GM12875 (cell line): ENCODE measurements at regions not wholly inside any gene's neighbourhood (a gene's known extent, or its start where the extent isn't known, plus 50 kb on each side); places are given as distances from the start of the nearest gene placed in this dataset.

Experiments used
- H3K4me3 ChIP-seq: one replicate; pipeline ENCODE4 v1.5.1; 2011; ENCODE audit warnings: low read depth, low read length, control low read depth
- CTCF ChIP-seq: IDR thresholded peaks from 2 replicates; pipeline ENCODE4 v1.5.1; 2011; ENCODE audit warnings: low read depth, mild to moderate bottlenecking, control low read depth, inconsistent platforms, low read length, moderate library complexity, borderline replicate concordance; ENCODE audit not compliant: insufficient read depth

- no peak overlapping the region for H3K4me3 ChIP-seq
- TF ChIP-seq CTCF, result no peak
Observed at GRCh38 chr12:38156497-38157245, 159.9 kb upstream of the ALG10B start.

DNA sequence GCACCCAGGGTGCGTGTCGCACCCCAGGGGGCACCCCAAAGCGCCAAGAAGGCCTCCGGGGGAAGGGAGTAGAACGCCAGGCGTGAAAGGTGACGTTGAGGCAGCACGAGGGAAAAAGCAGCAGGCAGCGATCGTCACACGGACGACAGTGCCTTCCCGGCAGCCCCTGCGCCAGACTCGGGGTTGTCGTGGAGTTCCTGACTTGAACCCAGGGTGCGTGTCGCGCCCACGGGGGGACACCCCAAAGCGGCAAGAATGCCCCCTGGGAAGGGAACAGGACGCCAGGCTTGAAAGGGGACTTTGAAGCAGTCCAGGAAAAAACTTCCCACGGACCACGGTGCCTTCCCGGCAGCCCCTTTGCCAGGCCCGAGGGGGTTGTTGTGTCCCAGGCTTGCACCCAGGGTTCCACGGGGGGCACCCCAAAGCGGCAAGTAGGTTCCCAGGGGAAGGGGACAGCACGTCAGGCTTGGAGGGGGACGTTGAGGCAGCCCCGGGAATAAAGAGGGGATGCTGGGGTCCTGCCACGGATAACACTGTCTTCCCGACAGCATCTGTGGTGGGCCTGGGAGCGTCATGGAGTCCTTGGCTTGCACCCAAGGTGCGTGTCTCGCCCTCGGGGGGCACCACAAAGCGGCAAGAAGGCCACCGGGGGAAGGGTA is 159.2 kb upstream of the ALG10B start:
- H3K4me3 ChIP-seq, result no peak overlapping the region
- TF ChIP-seq CTCF, result no peak

GRCh38 chr12:38157933-38158401 is 158.6 kb upstream of the ALG10B start:
- no peak for TF ChIP-seq CTCF
- no peak overlapping the region for H3K4me3 ChIP-seq

DNA sequence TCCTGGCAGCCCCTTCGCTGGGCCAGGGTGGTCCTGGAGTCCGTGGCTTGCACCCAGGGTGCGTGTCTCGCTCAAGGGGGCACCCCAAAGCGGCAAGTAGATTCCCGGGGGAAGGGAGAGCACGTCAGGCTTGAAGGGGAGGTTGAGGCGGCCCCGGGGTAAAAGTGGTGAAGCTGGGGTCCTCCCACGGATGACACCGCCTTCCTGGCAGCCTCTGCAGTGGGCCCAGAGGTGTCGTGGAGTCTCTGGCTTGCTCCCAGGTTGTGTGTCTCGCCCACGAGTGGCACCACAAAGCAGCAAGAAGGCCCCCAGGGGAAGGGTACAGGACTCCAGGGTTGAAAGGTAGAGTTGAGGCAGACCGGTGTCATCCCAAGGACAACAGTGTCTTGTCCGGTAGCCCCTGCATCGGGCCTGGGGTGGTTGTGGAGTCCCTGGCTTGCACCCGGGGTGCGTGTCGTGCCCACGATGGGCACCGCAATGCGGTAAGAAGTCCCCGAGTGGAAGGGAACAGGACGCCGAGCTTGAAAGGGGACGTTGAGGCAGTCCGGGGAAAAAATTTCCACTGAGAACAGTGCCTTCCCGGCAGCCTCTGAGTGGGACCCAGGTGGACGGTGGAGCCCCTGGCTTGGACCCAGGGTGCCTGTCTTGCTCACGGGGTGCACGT is 158.0 kb upstream of the ALG10B start:
- no peak overlapping the region for H3K4me3 ChIP-seq
- TF ChIP-seq CTCF, result no peak

DNA sequence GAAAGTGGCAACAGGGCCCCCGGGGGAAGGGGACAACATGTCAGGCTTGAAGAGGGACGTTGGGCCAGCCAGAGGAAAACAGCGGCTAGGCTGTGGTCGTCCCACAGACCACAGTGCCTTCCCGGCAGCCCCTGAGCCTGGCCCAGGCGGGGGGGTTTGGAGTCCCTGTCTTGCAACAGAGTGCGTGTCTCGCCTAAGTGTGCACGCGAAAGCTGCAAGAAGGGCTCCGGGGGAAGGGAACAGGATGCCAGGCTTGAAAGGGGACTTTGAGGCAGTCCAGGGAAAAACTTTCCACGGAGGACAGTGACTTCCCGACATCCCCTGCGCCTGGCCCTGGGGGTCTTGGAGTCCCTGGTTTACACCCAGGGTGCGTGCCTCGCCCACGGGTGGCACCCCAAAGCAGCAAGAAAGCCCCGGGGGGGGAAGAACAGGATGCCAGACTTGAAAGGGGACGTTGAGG is 157.5 kb upstream of the ALG10B start:
- no peak overlapping the region for H3K4me3 ChIP-seq
- no peak for TF ChIP-seq CTCF

DNA sequence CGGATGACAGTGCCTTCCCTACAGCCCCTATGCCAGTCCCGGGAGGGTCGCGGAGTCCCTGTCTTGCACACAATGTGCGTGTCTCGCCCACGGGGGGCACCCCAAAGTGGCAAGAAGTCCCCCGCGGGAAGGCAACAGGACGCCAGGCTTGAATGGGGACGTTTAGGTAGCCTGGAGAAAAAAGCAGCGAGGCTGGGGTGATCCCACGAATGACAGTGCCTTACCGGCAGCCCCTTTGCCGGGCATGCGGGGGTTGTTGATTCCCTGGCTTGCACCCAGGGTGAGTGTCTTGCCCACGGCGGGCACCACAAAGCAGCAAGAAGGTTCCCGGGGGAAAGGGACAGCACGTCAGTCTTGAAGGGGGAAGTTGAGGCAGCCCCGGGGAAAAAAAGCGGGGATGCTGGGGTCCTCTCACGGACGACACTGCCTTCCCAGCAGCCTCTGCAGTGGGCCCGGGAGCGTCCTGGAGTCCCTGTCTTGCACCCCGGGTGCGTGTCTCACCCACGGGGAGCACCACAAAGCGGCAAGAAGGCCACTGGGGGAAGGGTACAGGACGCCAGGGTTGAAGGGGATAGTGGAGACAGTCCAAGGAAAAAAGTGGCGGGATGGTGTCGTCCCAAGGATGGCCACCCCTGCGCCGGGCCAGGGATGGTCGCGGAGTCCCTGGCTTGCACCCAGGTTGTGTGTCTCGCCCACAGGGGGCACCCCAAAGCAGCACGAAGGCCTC is 156.8 kb upstream of the ALG10B start:
- no peak for TF ChIP-seq CTCF

More for the DNA sequence above, 156.8 kb upstream of the ALG10B start:
- no peak overlapping the region for H3K4me3 ChIP-seq
